ENCODE measurements at regions not wholly inside any gene's neighbourhood (a gene's known extent, or its start where the extent isn't known, plus 50 kb on each side); places are given as distances from the start of the nearest gene placed in this dataset.
A peak's percentile ranks its signal among the peaks of the same experiment; 100 is the strongest.

GRCh38 chr18:43571078-43571689 is 293.9 kb upstream of the SYT4 start:
- H3K36me3 ChIP-seq: no peaks in the 10 kb centered on the region
- no peaks in the 10 kb centered on the region for H3K9me3 ChIP-seq
- no peak overlapping the region for H3K27ac ChIP-seq
- H3K4me3 ChIP-seq: no peak overlapping the region
- DNase-seq (no peak), ATAC-seq (peak; percentile 61)
- TF ChIP-seq CTCF (IDR thresholded peaks at IDR 0.05): peak; percentile 77
- H3K27me3 ChIP-seq: no peaks in the 10 kb centered on the region
- intact Hi-C loops (cut with DNase I): no loop called here
- H3K4me1 ChIP-seq: no peaks in the 10 kb centered on the region

GRCh38 chr18:43572163-43572562 is 294.9 kb upstream of the SYT4 start:
- Histone ChIP-seq H3K9me3 (no peaks in the 10 kb centered on the region), H3K4me3 (no peak overlapping the region), H3K4me1 (no peaks in the 10 kb centered on the region), H3K27me3 (no peaks in the 10 kb centered on the region), H3K36me3 (no peaks in the 10 kb centered on the region), H3K27ac (no peak overlapping the region)
- ATAC-seq: no peak
- DNase-seq: no peak
- intact Hi-C loops (cut with DNase I): no loop called here
- TF ChIP-seq CTCF (IDR thresholded peaks at IDR 0.05): no peak

- Histone ChIP-seq H3K4me1 (peaks cover 4% of the 10 kb centered on the region), H3K4me3 (no peak overlapping the region), H3K27me3 (no peaks in the 10 kb centered on the region), H3K9me3 (no peaks in the 10 kb centered on the region), H3K36me3 (no peaks in the 10 kb centered on the region), H3K27ac (no peak overlapping the region)
- TF ChIP-seq CTCF (IDR thresholded peaks at IDR 0.05): no peak
- ATAC-seq (no peak), DNase-seq (no peak)
- intact Hi-C loops (cut with DNase I): no loop called here
These were observed 297.7 kb upstream of the SYT4 start for GRCh38 chr18:43574974-43575373.

- H3K36me3 ChIP-seq: no peaks in the 10 kb centered on the region
- H3K27me3 ChIP-seq: no peaks in the 10 kb centered on the region
- ATAC-seq (no peak), DNase-seq (no peak)
- H3K9me3 ChIP-seq: no peaks in the 10 kb centered on the region
- peaks cover 4% of the 10 kb centered on the region for H3K4me1 ChIP-seq
- TF ChIP-seq CTCF (IDR thresholded peaks at IDR 0.05): no peak
- no peak overlapping the region for H3K4me3 ChIP-seq
- intact Hi-C loops (cut with DNase I): no loop called here
- no peak overlapping the region for H3K27ac ChIP-seq
These were observed 300.9 kb upstream of the SYT4 start for GRCh38 chr18:43578211-43578610.

- DNase-seq: no peak
- Histone ChIP-seq H3K4me1 (peaks cover 4% of the 10 kb centered on the region), H3K9me3 (no peaks in the 10 kb centered on the region), H3K27me3 (no peaks in the 10 kb centered on the region), H3K4me3 (no peak overlapping the region), H3K27ac (no peak overlapping the region), H3K36me3 (no peaks in the 10 kb centered on the region)
- TF ChIP-seq CTCF (IDR thresholded peaks at IDR 0.05): no peak
- ATAC-seq: no peak
- intact Hi-C loops (cut with DNase I): no loop called here
These were observed 301.4 kb upstream of the SYT4 start for GRCh38 chr18:43578706-43579105.

Data from upper lobe of right lung (tissue), 1 donor.